T-cell (primary cell): ENCODE measurements at regions not wholly inside any gene's neighbourhood (a gene's known extent, or its start where the extent isn't known, plus 50 kb on each side); places are given as distances from the start of the nearest gene placed in this dataset.

Experiments used
- ATAC-seq, 4 experiments: fragments of 200-7000 bp in 3 of 4; fragments of 150-1000 bp in 1 of 4; cut with Tn5 transposase; replicated peaks in 1 of 4; 1 replicate in 3 of 4; 2 replicates in 1 of 4; pipeline ENCODE4 v1.10.0; 2021; ENCODE audit warnings: moderate library complexity in 3 of 4, mild to moderate bottlenecking in 2 of 4, moderate number of reproducible peaks in 1 of 4
- CTCF ChIA-PET, 2 donors: fragments of 300-600 bp; sonication (Branson Sonifier 250); formaldehyde crosslinking; loops; one replicate each; lab custom pipeline; 2022; ENCODE audit warnings: antibody characterized with exemption in 2 of 2; lab: Charles Lee
- POLR2A ChIA-PET, 2 donors: fragments of 300-600 bp; sonication (Branson Sonifier 250); formaldehyde crosslinking; loops; one replicate each; lab custom pipeline; 2022; ENCODE audit warnings: antibody characterized with exemption in 2 of 2; lab: Charles Lee
- DNase-seq, 35 experiments: peaks; one replicate each; pipeline versions ENCODE4 v3.0.0 to v3.0.0-alpha.2; 2013 to 2023
- H3K27ac ChIP-seq: one replicate; pipeline ENCODE4 v1.5.1; 2013; ENCODE audit warnings: low read length
- H3K27me3 ChIP-seq, 2 experiments: replicated peaks in 1 of 2; 1 replicate in 1 of 2; 2 replicates in 1 of 2; pipeline versions ENCODE4 v1.6.1 to v1.7.0; 2013; ENCODE audit warnings: low read length in 1 of 2, mixed read lengths in 1 of 2; ENCODE audit not compliant: control insufficient read depth in 2 of 2, insufficient read depth in 2 of 2; ENCODE audit errors: extremely low read depth in 1 of 2
- H3K36me3 ChIP-seq, 2 donors: 1 replicate in 1 of 2; 2 replicates in 1 of 2; pipeline versions ENCODE4 v1.6.1 to v1.7.0; 2013; ENCODE audit warnings: low read length in 1 of 2; ENCODE audit not compliant: control insufficient read depth in 2 of 2, insufficient read depth in 1 of 2; ENCODE audit errors: extremely low read depth in 1 of 2
- H3K4me1 ChIP-seq, 2 experiments: 1 replicate in 1 of 2; 2 replicates in 1 of 2; pipeline versions ENCODE4 v1.6.1 to v1.7.0; 2013; ENCODE audit warnings: low read length in 2 of 2, mixed read lengths in 1 of 2; ENCODE audit not compliant: insufficient read depth in 2 of 2, control insufficient read depth in 1 of 2; ENCODE audit errors: extremely low read depth in 1 of 2
- H3K4me3 ChIP-seq, 2 donors: 1 replicate in 1 of 2; 2 replicates in 1 of 2; pipeline versions ENCODE4 v1.5.1 to v1.7.0; 2013; ENCODE audit warnings: mild to moderate bottlenecking in 2 of 2, low read length in 1 of 2, moderate library complexity in 1 of 2; ENCODE audit not compliant: control insufficient read depth in 1 of 2; ENCODE audit errors: extremely low read depth in 1 of 2
- H3K9me3 ChIP-seq: 2 replicates; pipeline ENCODE4 v1.7.0; 2013
- H3K27ac Mint-ChIP-seq, 2 donors: one replicate each; pipeline ENCODE4 v1.8.0; 2020 to 2021; ENCODE audit warnings: mild to moderate bottlenecking in 2 of 2, mixed read lengths in 2 of 2
- H3K27me3 Mint-ChIP-seq, 2 donors: one replicate each; pipeline ENCODE4 v1.8.0; 2021 to 2022; ENCODE audit warnings: mixed read lengths in 2 of 2
- H3K36me3 Mint-ChIP-seq: one replicate; pipeline ENCODE4 v1.8.0; 2021; ENCODE audit warnings: mixed read lengths
- H3K4me1 Mint-ChIP-seq, 3 donors: one replicate each; pipeline ENCODE4 v1.8.0; 2020 to 2022; ENCODE audit warnings: mixed read lengths in 3 of 3, mild to moderate bottlenecking in 1 of 3
- H3K4me3 Mint-ChIP-seq, 3 donors: one replicate each; pipeline ENCODE4 v1.8.0; 2020 to 2022; ENCODE audit warnings: mild to moderate bottlenecking in 3 of 3, mixed read lengths in 3 of 3, moderate library complexity in 3 of 3
- H3K9me3 Mint-ChIP-seq, 3 donors: one replicate each; pipeline ENCODE4 v1.8.0; 2020 to 2022; ENCODE audit warnings: mixed read lengths in 3 of 3
- WGBS: methylation state at CpG from one replicate; pipeline ENCODE4 v1.1.5; 2013; ENCODE audit warnings: missing lambda C conversion rate; ENCODE audit not compliant: insufficient coverage; 5-methylcytosine and 5-hydroxymethylcytosine counted together

DNA sequence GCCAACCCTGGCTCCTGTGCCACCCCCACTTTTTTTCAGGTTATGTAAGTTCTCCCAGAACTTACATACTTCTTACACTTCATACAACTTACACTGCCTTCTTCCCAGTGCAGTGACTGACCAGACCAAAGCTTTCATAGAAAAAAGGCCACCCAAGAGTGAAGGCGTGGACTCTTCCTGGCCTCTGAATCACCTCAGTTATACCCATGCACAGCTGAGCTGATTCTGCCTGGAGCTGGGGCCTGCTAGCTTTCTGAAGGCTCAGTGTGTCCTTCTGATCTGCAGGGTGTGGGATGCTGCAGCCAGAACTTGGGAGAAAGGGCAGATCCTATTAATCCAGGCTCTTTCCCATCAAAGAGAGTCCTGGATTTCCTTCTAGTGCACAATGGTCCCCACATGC is 216.1 kb downstream of the TTC32 start:
- 75% methylated on average over 1 of the region's 1 CpG for WGBS

DNA sequence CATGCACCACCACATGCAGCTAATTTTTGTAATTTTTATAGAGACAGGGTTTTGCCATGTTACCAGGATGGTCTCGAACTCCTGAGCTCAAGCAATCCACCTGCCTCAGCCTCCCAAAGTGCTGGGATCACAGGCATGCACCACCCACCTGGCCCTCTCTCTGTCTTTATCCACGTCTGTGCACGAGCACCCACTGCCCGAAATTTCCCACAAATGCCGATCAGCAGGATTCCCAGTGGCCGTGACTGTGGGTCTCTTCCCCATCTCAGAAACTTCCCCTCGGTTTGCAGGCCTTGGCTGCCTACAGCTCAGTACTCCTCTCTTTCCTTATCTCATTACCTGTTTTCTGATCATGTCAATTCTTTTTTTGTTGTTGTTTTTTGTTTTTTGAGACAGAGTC is 217.3 kb downstream of the TTC32 start:
- DNase-seq: no peak
- Histone ChIP-seq H3K36me3 (no peaks in the 10 kb centered on the region), H3K9me3 (no peaks in the 10 kb centered on the region), H3K27ac (no peak overlapping the region), H3K27me3 (peaks cover 0 to 3% of the 10 kb centered on the region in 2 experiments), H3K4me3 (no peak overlapping the region), H3K4me1 (no peaks in the 10 kb centered on the region)
- Mint-ChIP-seq H3K4me1 (no peaks in the 10 kb centered on the region), H3K27ac (no peak overlapping the region), H3K9me3 (no peaks in the 10 kb centered on the region), H3K36me3 (no peaks in the 10 kb centered on the region), H3K27me3 (peaks cover 2 to 13% of the 10 kb centered on the region in 2 donors), H3K4me3 (no peak overlapping the region)
- POLR2A ChIA-PET: no interaction called here
- CTCF ChIA-PET: no interaction called here
- 76% methylated on average over 6 of the region's 7 CpGs for WGBS
- no peak for ATAC-seq

More for the DNA sequence above, 216.1 kb downstream of the TTC32 start:
- Histone ChIP-seq H3K4me3 (no peak overlapping the region), H3K4me1 (no peaks in the 10 kb centered on the region), H3K9me3 (no peaks in the 10 kb centered on the region), H3K27me3 (peaks cover 0 to 6% of the 10 kb centered on the region in 2 experiments), H3K36me3 (no peaks in the 10 kb centered on the region), H3K27ac (no peak overlapping the region)
- H3K4me3 Mint-ChIP-seq: no peak overlapping the region
- ChIA-PET POLR2A (interaction anchor here in 1 of 2 donors (0.6 kb wide), 1 partner anchor 703 kb away, joined by 3 read pairs; no protein-coding TSS in a partner anchor), CTCF (no interaction called here)
- no peak for ATAC-seq
- no peaks in the 10 kb centered on the region for H3K9me3 Mint-ChIP-seq
- H3K27me3 Mint-ChIP-seq: peaks cover 4 to 14% of the 10 kb centered on the region in 2 donors
- no peaks in the 10 kb centered on the region for H3K4me1 Mint-ChIP-seq
- H3K27ac Mint-ChIP-seq: no peak overlapping the region
- no peak for DNase-seq
- H3K36me3 Mint-ChIP-seq: no peaks in the 10 kb centered on the region

DNA sequence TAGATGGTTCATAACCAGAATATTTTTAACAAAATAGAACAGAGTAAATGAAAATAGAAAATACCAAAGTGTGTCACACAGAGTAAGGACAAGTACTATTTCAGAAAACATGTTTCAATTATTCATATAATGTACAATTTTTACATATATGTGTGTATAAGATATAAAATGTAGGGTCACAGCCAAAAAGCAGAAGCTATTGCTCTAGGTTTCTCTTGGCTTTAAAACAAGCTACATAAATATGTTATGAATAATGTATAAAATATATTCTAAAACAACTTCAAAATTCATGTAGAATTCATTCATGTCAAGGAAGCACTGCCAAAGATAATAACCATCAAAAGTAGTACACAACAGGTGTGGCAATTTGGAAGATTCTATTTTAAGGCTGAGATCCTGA is 218.2 kb downstream of the TTC32 start:
- CTCF ChIA-PET: no interaction called here
- DNase-seq (no peak), ATAC-seq (no peak)
- no peaks in the 10 kb centered on the region for H3K36me3 Mint-ChIP-seq
- no peaks in the 10 kb centered on the region for H3K4me1 Mint-ChIP-seq
- H3K27ac Mint-ChIP-seq: no peak overlapping the region
- peaks cover 0 to 7% of the 10 kb centered on the region in 2 donors for H3K27me3 Mint-ChIP-seq
- Histone ChIP-seq H3K27ac (no peak overlapping the region), H3K4me3 (no peak overlapping the region), H3K36me3 (no peaks in the 10 kb centered on the region), H3K27me3 (no peaks in the 10 kb centered on the region), H3K4me1 (no peaks in the 10 kb centered on the region), H3K9me3 (no peaks in the 10 kb centered on the region)
- POLR2A ChIA-PET: no interaction called here
- no peak overlapping the region for H3K4me3 Mint-ChIP-seq
- H3K9me3 Mint-ChIP-seq: no peaks in the 10 kb centered on the region

DNA sequence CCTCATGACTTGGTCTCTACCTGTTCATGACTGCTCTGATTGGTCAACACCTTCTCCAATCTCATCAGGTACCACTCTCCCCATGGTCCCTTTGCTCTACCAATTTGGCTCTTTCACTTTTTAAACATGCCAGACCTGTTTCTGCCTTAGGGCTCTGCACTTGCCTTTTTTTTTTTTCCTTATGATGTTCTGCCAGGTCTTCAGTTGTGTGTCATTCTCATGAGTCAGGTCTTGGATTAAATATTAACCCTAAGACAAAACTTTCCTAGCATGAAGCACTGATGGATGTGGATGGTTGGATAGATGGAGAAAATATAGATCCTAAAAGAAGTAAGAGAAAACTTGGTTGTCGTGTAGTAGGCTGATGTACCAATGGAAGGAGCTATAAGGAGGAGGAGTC is 219.3 kb downstream of the TTC32 start:
- Histone ChIP-seq H3K9me3 (no peaks in the 10 kb centered on the region), H3K4me1 (no peaks in the 10 kb centered on the region), H3K36me3 (no peaks in the 10 kb centered on the region), H3K27ac (no peak overlapping the region), H3K4me3 (no peak overlapping the region), H3K27me3 (peaks cover 0 to 5% of the 10 kb centered on the region in 2 experiments)
- ATAC-seq (no peak), DNase-seq (no peak)
- H3K4me3 Mint-ChIP-seq: no peak overlapping the region
- no peaks in the 10 kb centered on the region for H3K9me3 Mint-ChIP-seq
- POLR2A ChIA-PET: no interaction called here
- WGBS: no CpG with 5 or more reads among the region's 1 CpG
- H3K4me1 Mint-ChIP-seq: no peaks in the 10 kb centered on the region
- H3K27ac Mint-ChIP-seq: no peak overlapping the region
- H3K36me3 Mint-ChIP-seq: no peaks in the 10 kb centered on the region
- CTCF ChIA-PET: no interaction called here
- peaks cover 2 to 4% of the 10 kb centered on the region in 2 donors for H3K27me3 Mint-ChIP-seq

DNA sequence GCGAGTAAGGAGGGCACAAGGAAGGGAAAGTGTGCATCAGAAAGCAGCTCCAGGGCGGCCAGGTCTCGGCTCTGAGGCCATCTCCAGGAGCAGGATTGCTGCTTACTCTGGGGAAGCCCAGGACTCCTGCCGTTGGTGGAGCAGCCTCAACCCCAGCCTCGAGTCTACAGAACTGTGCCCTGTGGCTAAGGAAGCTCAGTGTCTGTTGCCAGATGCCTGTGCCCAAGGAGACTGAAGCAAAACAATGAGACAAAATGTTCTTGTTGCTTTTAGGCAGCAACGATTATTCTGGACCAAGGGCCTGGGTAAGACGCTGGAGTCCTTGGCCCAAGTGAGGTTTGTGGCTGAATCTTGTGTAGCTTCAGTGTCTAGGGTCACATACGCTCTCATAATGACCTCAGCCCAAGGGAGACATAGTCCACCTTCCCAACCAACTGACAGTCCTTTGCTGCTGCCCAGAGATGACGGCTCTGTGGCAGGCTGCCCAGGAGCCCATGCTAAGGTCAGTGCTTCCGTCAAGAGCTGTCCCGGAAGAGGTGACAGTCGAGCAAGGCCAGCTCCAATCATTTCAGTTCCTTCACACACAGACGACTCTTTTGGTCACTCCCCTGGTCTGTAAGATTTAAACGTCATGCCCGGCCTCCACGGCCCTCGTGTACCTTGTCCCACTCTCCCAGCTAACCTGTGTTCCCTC is 223.8 kb downstream of the TTC32 start:
- no peak for ATAC-seq

DNA sequence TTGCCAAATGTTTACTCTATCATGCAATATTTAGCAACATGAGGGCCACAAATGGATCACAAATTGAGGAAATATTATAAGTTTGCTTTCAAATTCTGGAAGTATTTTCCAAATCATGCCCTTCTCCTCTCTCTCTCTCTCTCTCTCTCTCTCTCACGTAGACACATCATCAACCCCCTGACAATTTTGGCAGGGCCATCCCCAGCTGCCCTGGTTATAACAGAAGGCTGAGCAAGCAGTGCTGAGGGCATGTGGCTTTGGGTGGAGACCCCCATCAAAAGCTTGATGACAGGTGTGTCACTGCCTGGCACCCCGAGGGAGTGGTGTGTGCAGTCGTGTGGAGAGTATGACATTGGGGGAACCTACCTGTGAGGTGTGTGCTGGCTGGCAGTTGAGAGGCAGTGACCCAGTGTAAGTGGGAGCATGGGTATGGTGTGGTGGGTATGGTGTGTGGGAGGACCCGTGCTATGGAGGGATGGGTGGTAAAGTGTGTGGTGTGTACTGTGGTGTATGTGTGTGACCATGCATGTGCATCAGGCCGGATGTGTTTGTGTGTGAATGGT is 224.5 kb downstream of the TTC32 start:
- Mint-ChIP-seq H3K4me1 (no peaks in the 10 kb centered on the region), H3K27me3 (peaks cover 7 to 19% of the 10 kb centered on the region in 2 donors), H3K4me3 (no peak overlapping the region), H3K36me3 (no peaks in the 10 kb centered on the region), H3K9me3 (no peaks in the 10 kb centered on the region), H3K27ac (no peak overlapping the region)
- ATAC-seq (no peak), DNase-seq (no peak)
- no peaks in the 10 kb centered on the region for H3K4me1 ChIP-seq
- H3K9me3 ChIP-seq: no peaks in the 10 kb centered on the region
- CTCF ChIA-PET: interaction anchor here in 1 of 2 donors (0.8 kb wide), 1 partner anchor 19 kb away, joined by 3 read pairs; no protein-coding TSS in a partner anchor
- peaks cover 0 to 20% of the 10 kb centered on the region in 2 experiments for H3K27me3 ChIP-seq
- H3K27ac ChIP-seq: no peak overlapping the region
- 64% methylated on average over 4 of the region's 5 CpGs for WGBS
- H3K4me3 ChIP-seq: no peak overlapping the region
- POLR2A ChIA-PET: no interaction called here
- no peaks in the 10 kb centered on the region for H3K36me3 ChIP-seq

More for the DNA sequence above, 223.8 kb downstream of the TTC32 start:
- H3K27me3 ChIP-seq: peaks cover 0 to 19% of the 10 kb centered on the region in 2 experiments
- Mint-ChIP-seq H3K27ac (no peak overlapping the region), H3K4me3 (no peak overlapping the region), H3K9me3 (no peaks in the 10 kb centered on the region), H3K36me3 (no peaks in the 10 kb centered on the region), H3K27me3 (peaks cover 7 to 19% of the 10 kb centered on the region in 2 donors), H3K4me1 (no peaks in the 10 kb centered on the region)
- H3K4me1 ChIP-seq: no peaks in the 10 kb centered on the region
- no peak for DNase-seq
- ChIA-PET POLR2A (no interaction called here), CTCF (no interaction called here)
- H3K4me3 ChIP-seq: no peak overlapping the region
- H3K36me3 ChIP-seq: no peaks in the 10 kb centered on the region
- no peak overlapping the region for H3K27ac ChIP-seq
- WGBS: 81% methylated on average over 15 of the region's 17 CpGs
- H3K9me3 ChIP-seq: no peaks in the 10 kb centered on the region
